Astrocyte of the cerebellum (primary cell): ENCODE measurements at regions not wholly inside any gene's neighbourhood (a gene's known extent, or its start where the extent isn't known, plus 50 kb on each side); places are given as distances from the start of the nearest gene placed in this dataset.

Source experiments
- DNase-seq: peaks from one replicate; pipeline ENCODE4 v3.0.0-alpha.2; 2011; ENCODE audit warnings: low read depth
- H3K4me3 ChIP-seq: 2 replicates; pipeline ENCODE4 v1.5.1; 2011; ENCODE audit warnings: mild to moderate bottlenecking, low read depth, low read length, moderate library complexity
- in situ Hi-C: cut with HindIII; loops from 2 replicates; pipeline ENCODE4 v1.10.0; 2017; ENCODE audit warnings: low sequenced_read_pairs
- TF ChIP-seq, protein P1 (sequence below): IDR thresholded peaks from 2 replicates; pipeline ENCODE4 v1.5.1; 2012; ENCODE audit warnings: low read length, low read depth, moderate library complexity, mild to moderate bottlenecking; ENCODE audit errors: missing control alignments

DNA sequence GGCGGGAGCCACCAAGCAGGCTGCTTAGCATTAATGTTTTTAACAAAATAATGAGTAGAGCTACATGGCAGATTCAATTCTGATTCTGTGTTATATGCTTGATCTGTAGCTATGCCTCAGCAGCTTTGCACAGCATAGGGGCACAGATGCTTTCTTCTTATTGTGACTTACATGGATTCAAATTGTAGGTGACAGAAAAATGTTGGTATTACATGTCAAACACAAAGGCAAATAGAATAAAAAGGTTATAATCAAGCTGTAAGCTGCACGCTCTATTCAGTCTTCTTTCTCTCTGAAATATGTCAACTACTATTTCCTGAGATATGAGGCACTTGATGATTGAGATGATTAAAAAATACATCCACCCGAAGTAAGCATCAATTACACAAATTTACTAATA, 1573.8 kb downstream of the FAM181B start:
- TF ChIP-seq, protein P1, sequence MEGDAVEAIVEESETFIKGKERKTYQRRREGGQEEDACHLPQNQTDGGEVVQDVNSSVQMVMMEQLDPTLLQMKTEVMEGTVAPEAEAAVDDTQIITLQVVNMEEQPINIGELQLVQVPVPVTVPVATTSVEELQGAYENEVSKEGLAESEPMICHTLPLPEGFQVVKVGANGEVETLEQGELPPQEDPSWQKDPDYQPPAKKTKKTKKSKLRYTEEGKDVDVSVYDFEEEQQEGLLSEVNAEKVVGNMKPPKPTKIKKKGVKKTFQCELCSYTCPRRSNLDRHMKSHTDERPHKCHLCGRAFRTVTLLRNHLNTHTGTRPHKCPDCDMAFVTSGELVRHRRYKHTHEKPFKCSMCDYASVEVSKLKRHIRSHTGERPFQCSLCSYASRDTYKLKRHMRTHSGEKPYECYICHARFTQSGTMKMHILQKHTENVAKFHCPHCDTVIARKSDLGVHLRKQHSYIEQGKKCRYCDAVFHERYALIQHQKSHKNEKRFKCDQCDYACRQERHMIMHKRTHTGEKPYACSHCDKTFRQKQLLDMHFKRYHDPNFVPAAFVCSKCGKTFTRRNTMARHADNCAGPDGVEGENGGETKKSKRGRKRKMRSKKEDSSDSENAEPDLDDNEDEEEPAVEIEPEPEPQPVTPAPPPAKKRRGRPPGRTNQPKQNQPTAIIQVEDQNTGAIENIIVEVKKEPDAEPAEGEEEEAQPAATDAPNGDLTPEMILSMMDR = no peak
- DNase-seq = no peak
- H3K4me3 ChIP-seq = no peak overlapping the region
- in situ Hi-C loops = no loop called here

DNA sequence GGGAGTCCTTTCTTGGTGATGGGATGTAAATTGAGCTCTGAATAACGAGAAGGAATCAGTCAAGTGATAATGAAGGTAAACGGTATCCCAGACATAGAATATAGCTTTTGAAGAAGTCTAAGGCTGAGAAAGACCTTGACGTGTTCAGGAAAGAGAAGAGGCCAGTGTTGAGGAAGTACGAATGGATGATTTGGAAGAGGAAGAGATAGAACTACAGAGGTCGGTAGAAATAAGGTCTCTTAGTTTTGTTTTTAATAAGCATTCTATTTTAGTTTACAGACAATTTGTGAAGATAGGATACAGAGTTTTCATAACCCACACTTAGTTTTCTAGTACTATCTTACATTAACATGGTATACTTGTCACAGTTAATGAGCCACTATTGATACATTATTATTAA, 1598.1 kb downstream of the FAM181B start:
- H3K4me3 ChIP-seq = no peak overlapping the region
- DNase-seq = no peak
- in situ Hi-C loops = no loop called here
- TF ChIP-seq, protein P1 = no peak

DNA sequence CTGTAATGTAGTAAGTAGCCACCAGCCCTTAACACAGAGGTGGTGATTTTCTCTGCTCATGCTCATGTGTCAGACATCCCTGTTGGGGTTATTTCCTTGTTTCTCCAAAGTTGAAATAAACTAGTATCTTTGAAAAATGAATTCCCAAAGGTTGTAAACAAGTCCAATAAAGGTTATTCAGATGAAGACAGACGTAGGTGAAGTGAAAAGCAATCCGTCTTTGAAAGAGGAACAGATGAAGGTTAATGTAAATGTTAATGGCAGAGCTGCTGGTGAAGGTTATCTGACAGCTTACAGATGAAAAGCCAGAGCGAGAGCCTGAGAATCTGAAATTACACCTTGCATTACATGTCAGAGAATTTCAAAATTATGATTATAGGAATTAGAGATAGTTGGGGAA, 1604.0 kb downstream of the FAM181B start:
- no peak overlapping the region for H3K4me3 ChIP-seq
- TF ChIP-seq, protein P1 = no peak
- in situ Hi-C loops = no loop called here
- DNase-seq = no peak

DNA sequence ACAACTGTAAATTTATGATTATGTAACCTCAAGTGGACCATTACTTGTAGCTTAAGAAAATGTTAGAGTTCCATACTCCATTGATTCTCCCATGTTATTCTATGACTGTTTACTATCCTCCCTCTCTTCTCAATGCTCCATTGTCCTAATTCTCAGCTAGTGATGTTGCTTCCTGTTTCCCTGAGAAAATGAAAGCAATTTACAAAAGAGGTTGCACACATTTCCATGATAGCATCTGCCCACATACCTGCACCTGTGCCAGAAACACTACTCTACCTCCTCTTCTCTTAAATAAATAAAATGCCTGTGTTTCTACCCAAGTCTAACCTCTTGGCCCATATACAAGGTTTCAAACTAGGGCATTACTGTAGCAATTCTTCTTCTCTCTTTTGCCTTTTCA, 1620.9 kb downstream of the FAM181B start:
- TF ChIP-seq, protein P1 = no peak
- DNase-seq = no peak
- no peak overlapping the region for H3K4me3 ChIP-seq
- in situ Hi-C loops = no loop called here

DNA sequence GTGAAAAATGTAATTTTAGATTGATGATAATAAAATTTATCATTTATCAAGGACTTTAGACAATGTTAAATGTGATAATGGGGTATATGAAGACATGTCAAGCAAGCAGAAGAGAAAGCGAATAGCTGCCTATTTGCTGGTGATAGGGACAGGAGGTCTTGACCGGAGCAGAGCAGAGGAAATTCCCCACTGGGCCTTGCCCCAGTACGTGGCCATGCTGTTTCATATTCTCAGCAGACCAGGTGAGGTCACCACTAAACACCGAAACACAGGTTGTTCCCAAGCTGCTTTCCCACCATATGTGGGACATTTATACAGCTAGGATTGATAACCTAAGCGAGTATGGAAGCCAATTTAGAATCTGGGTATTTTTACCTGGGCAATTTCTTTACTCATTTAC, 1629.6 kb downstream of the FAM181B start:
- in situ Hi-C loops = no loop called here
- no peak for DNase-seq
- TF ChIP-seq, protein P1 = no peak

DNA sequence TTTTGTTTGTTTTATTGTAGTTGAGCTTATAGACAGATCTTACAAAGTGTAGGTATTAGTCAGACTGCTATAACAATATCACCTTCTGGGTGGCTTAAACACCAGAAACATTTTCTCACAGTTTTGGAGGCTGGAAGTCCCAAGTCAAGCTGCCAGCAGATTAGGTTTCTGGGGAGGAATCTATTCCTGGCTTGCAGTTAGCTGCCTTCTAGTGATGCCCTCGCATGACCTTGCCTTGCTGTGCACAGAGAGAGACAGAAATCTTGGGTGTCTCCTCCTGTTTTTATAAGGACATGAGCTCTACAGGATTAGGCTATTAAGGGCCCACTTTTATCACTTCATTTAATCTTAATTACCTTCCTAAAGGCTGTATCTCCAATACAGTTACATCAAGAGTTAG, 1635.2 kb downstream of the FAM181B start:
- DNase-seq = no peak
- H3K4me3 ChIP-seq = no peak overlapping the region
- in situ Hi-C loops = no loop called here
- TF ChIP-seq, protein P1 = no peak

More for the DNA sequence above, 1629.6 kb downstream of the FAM181B start:
- H3K4me3 ChIP-seq = no peak overlapping the region

DNA sequence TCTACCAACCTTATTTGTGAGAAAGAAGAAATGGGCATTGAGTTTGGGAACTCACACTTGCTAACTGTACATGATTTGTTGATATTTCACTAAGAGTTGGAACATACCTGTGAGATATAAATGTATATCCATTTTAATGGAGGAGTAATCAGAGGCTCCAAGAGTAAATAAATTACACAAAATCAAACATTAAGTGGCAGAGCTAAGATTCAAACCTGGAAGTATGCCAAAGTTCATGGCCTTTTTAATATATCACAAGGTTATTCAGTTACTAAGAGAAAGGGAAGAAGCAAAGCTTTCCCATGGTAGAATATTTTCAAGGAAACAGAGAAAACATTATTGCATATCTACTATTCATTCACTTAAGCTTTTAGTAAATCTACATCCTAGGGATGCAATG, 1641.1 kb downstream of the FAM181B start:
- H3K4me3 ChIP-seq = no peak overlapping the region
- in situ Hi-C loops = no loop called here
- TF ChIP-seq, protein P1 = no peak
- no peak for DNase-seq
